Occipital lobe (tissue), 1 donor: ENCODE measurements at regions not wholly inside any gene's neighbourhood (a gene's known extent, or its start where the extent isn't known, plus 50 kb on each side); places are given as distances from the start of the nearest gene placed in this dataset.

Experiments
- DNase-seq: peaks from one replicate; lab custom pipeline; 2025; lab: John Stamatoyannopoulos, UW

GRCh38 chr22:48546653-48547424 lies 1280.8 kb downstream of the BRD1 start:
- DNase-seq, result no peak

GRCh38 chr22:48545987-48546386 lies 1281.7 kb downstream of the BRD1 start:
- DNase-seq, result no peak

- no peak for DNase-seq
These were observed 1286.1 kb downstream of the BRD1 start for GRCh38 chr22:48541401-48542098.

GRCh38 chr22:48539261-48539660 lies 1288.4 kb downstream of the BRD1 start:
- DNase-seq, result no peak

GRCh38 chr22:48538291-48538820 lies 1289.3 kb downstream of the BRD1 start:
- DNase-seq, result no peak

GRCh38 chr22:48537343-48537680 lies 1290.4 kb downstream of the BRD1 start:
- DNase-seq, result no peak

- peak; percentile 65 for DNase-seq
These were observed 1290.9 kb downstream of the BRD1 start for GRCh38 chr22:48536541-48537342.

GRCh38 chr22:48535868-48536540 lies 1291.7 kb downstream of the BRD1 start:
- peak; percentile 51 for DNase-seq

GRCh38 chr22:48534395-48534958 lies 1293.2 kb downstream of the BRD1 start:
- no peak for DNase-seq

- no peak for DNase-seq
These were observed 1294.7 kb downstream of the BRD1 start for GRCh38 chr22:48532986-48533385.

- peak; percentile 16 for DNase-seq
These were observed 1295.8 kb downstream of the BRD1 start for GRCh38 chr22:48531761-48532435.

GRCh38 chr22:48531108-48531507 lies 1296.6 kb downstream of the BRD1 start:
- DNase-seq, result no peak

- no peak for DNase-seq
These were observed 1297.0 kb downstream of the BRD1 start for GRCh38 chr22:48530666-48531065.

- no peak for DNase-seq
These were observed 1299.3 kb downstream of the BRD1 start for GRCh38 chr22:48528221-48528915.

- no peak for DNase-seq
These were observed 1303.9 kb downstream of the BRD1 start for GRCh38 chr22:48523761-48524160.

GRCh38 chr22:48523091-48523490 lies 1304.6 kb downstream of the BRD1 start:
- no peak for DNase-seq

- no peak for DNase-seq
These were observed 1305.4 kb downstream of the BRD1 start for GRCh38 chr22:48522271-48522670.

- DNase-seq, result no peak
These were observed 1306.6 kb downstream of the BRD1 start for GRCh38 chr22:48520884-48521588.

GRCh38 chr22:48520207-48520606 lies 1307.5 kb downstream of the BRD1 start:
- DNase-seq, result no peak
